Prostate gland (tissue), 2 donors: ENCODE measurements at regions not wholly inside any gene's neighbourhood (a gene's known extent, or its start where the extent isn't known, plus 50 kb on each side); places are given as distances from the start of the nearest gene placed in this dataset.

Experiments used
- DNase-seq: peaks from one replicate; pipeline ENCODE4 v3.0.0-alpha.2; 2019; ENCODE audit warnings: low spot score
- H3K27ac ChIP-seq, 2 donors: fragments of 200-600 bp; sonication (generic); 2 replicates each; pipeline ENCODE4 v1.5.1; 2017 to 2019
- H3K27me3 ChIP-seq: fragments of 200-600 bp; sonication (generic); replicated peaks from 2 replicates; pipeline ENCODE4 v1.5.1; 2019; ENCODE audit not compliant: insufficient read depth
- H3K36me3 ChIP-seq, 2 donors: fragments of 200-600 bp; sonication (generic); 1 replicate in 1 of 2; 2 replicates in 1 of 2; pipeline versions ENCODE4 v1.5.1 to v1.8.1; 2017 to 2019
- H3K4me1 ChIP-seq: fragments of 200-600 bp; sonication (generic); replicated peaks from 2 replicates; pipeline ENCODE4 v1.5.1; 2019
- H3K4me3 ChIP-seq, 2 donors: fragments of 200-600 bp; sonication (generic); 2 replicates each; pipeline ENCODE4 v1.5.1; 2017 to 2019
- H3K9me3 ChIP-seq: fragments of 200-600 bp; sonication (generic); 2 replicates; pipeline ENCODE4 v1.5.1; 2017
- CTCF ChIP-seq, 4 experiments: fragments of 200-600 bp in 2 of 4; fragments of 450-650 bp in 2 of 4; sonication (generic) in 2 of 4; IDR thresholded peaks; 1 replicate in 3 of 4; 2 replicates in 1 of 4; pipeline ENCODE4 v1.5.1; 2016 to 2019; ENCODE audit warnings: antibody characterized with exemption in 4 of 4, mild to moderate bottlenecking in 2 of 4, moderate library complexity in 2 of 4
- POLR2A ChIP-seq: fragments of 450-650 bp; IDR thresholded peaks from one replicate; pipeline ENCODE4 v1.6.1; 2016; ENCODE audit warnings: antibody characterized with exemption, mild to moderate bottlenecking
- POLR2AphosphoS5 ChIP-seq: sonication (generic); formaldehyde crosslinking; IDR thresholded peaks from one replicate; pipeline ENCODE4 v1.6.1; 2017; ENCODE audit warnings: antibody characterized with exemption
- WGBS: methylation state at CpG from one replicate; pipeline ENCODE4 v1.1.5; 2018; 5-methylcytosine and 5-hydroxymethylcytosine counted together
- intact Hi-C: fragments of 100-400 bp; cut with DNase I; formaldehyde crosslinking; loops from one replicate; pipeline ENCODE4 v1.14.2; 2022

- H3K36me3 ChIP-seq = no peaks in the 10 kb centered on the region
- no peak overlapping the region for H3K4me3 ChIP-seq
- no peak for TF ChIP-seq CTCF (IDR thresholded peaks at IDR 0.05)
- no peak for TF ChIP-seq POLR2A
- TF ChIP-seq POLR2AphosphoS5 = no peak
- H3K9me3 ChIP-seq = no peaks in the 10 kb centered on the region
- no peaks in the 10 kb centered on the region for H3K4me1 ChIP-seq
- no peak for DNase-seq
- no peaks in the 10 kb centered on the region for H3K27me3 ChIP-seq
- WGBS = 65% methylated on average over 4 of the region's 4 CpGs
- H3K27ac ChIP-seq = no peak overlapping the region
- intact Hi-C loops = no loop called here
These were observed 231.7 kb downstream of the HS3ST1 start for GRCh38 chr4:11196927-11197522.

GRCh38 chr4:11194431-11194830 lies 234.3 kb downstream of the HS3ST1 start:
- H3K27me3 ChIP-seq = no peaks in the 10 kb centered on the region
- H3K36me3 ChIP-seq = no peaks in the 10 kb centered on the region
- intact Hi-C loops = no loop called here
- no peaks in the 10 kb centered on the region for H3K4me1 ChIP-seq
- no peak overlapping the region for H3K4me3 ChIP-seq
- TF ChIP-seq POLR2AphosphoS5 (no peak), CTCF (IDR thresholded peaks at IDR 0.05) (no peak), POLR2A (no peak)
- no peak for DNase-seq
- WGBS = 75% methylated on average over 3 of the region's 3 CpGs
- H3K27ac ChIP-seq = no peak overlapping the region
- no peaks in the 10 kb centered on the region for H3K9me3 ChIP-seq

- intact Hi-C loops = no loop called here
- Histone ChIP-seq H3K27me3 (no peaks in the 10 kb centered on the region), H3K4me1 (no peaks in the 10 kb centered on the region), H3K4me3 (no peak overlapping the region), H3K27ac (no peak overlapping the region), H3K9me3 (no peaks in the 10 kb centered on the region), H3K36me3 (no peaks in the 10 kb centered on the region)
- 53% methylated on average over 2 of the region's 2 CpGs for WGBS
- no peak for TF ChIP-seq CTCF (IDR thresholded peaks at IDR 0.05)
- TF ChIP-seq POLR2AphosphoS5 = no peak
- no peak for TF ChIP-seq POLR2A
- DNase-seq = no peak
These were observed 238.9 kb downstream of the HS3ST1 start for GRCh38 chr4:11189756-11190155.

GRCh38 chr4:11183356-11183740 lies 245.3 kb downstream of the HS3ST1 start:
- Histone ChIP-seq H3K36me3 (no peaks in the 10 kb centered on the region), H3K4me3 (no peak overlapping the region), H3K4me1 (no peaks in the 10 kb centered on the region), H3K27me3 (no peaks in the 10 kb centered on the region), H3K27ac (no peak overlapping the region), H3K9me3 (no peaks in the 10 kb centered on the region)
- intact Hi-C loops = no loop called here
- no peak for TF ChIP-seq CTCF (IDR thresholded peaks at IDR 0.05)
- TF ChIP-seq POLR2A = no peak
- TF ChIP-seq POLR2AphosphoS5 = no peak
- 9% methylated on average over 2 of the region's 2 CpGs for WGBS
- DNase-seq = peak; percentile 5

- H3K36me3 ChIP-seq = no peaks in the 10 kb centered on the region
- intact Hi-C loops = no loop called here
- no peak for DNase-seq
- WGBS = 43% methylated on average over 1 of the region's 1 CpG
- no peaks in the 10 kb centered on the region for H3K27me3 ChIP-seq
- no peak overlapping the region for H3K27ac ChIP-seq
- H3K9me3 ChIP-seq = no peaks in the 10 kb centered on the region
- H3K4me3 ChIP-seq = no peak overlapping the region
- H3K4me1 ChIP-seq = no peaks in the 10 kb centered on the region
- TF ChIP-seq CTCF (IDR thresholded peaks at IDR 0.05) = no peak
- TF ChIP-seq POLR2A = no peak
- no peak for TF ChIP-seq POLR2AphosphoS5
These were observed 245.9 kb downstream of the HS3ST1 start for GRCh38 chr4:11182586-11183355.
